H9 (cell line): ENCODE measurements at regions not wholly inside any gene's neighbourhood (a gene's known extent, or its start where the extent isn't known, plus 50 kb on each side); places are given as distances from the start of the nearest gene placed in this dataset.

Source experiments
- DNase-seq: peaks from one replicate; pipeline ENCODE4 v3.0.0-alpha.2; 2017
- H2AFZ ChIP-seq: one replicate; pipeline ENCODE4 v1.6.1; 2013; ENCODE audit warnings: mild to moderate bottlenecking, low read length, control low read depth, moderate library complexity
- H2AK5ac ChIP-seq: 2 replicates; pipeline ENCODE4 v1.6.1; 2013; ENCODE audit warnings: low read length, control low read depth, mixed read lengths; ENCODE audit not compliant: insufficient read length
- H2BK120ac ChIP-seq: one replicate; pipeline ENCODE4 v1.6.1; 2013; ENCODE audit warnings: low read depth, mild to moderate bottlenecking, low read length, control low read depth, inconsistent platforms; ENCODE audit not compliant: poor library complexity, severe bottlenecking
- H2BK12ac ChIP-seq: 2 replicates; pipeline ENCODE4 v1.6.1; 2013; ENCODE audit warnings: low read length, control low read depth, mixed read lengths, low read depth; ENCODE audit not compliant: insufficient read length
- H2BK15ac ChIP-seq: 2 replicates; pipeline ENCODE4 v1.6.1; 2013; ENCODE audit warnings: low read depth, low read length, control low read depth
- H2BK20ac ChIP-seq: one replicate; pipeline ENCODE4 v1.6.1; 2013; ENCODE audit warnings: low read depth, mild to moderate bottlenecking, low read length, control low read depth, inconsistent platforms; ENCODE audit not compliant: poor library complexity, severe bottlenecking
- H2BK5ac ChIP-seq: 2 replicates; pipeline ENCODE4 v1.6.1; 2013; ENCODE audit warnings: low read length, control low read depth, mixed read lengths; ENCODE audit not compliant: insufficient read length
- H3K14ac ChIP-seq: 2 replicates; pipeline ENCODE4 v1.6.1; 2013; ENCODE audit warnings: low read length, control low read depth; ENCODE audit not compliant: insufficient read depth
- H3K18ac ChIP-seq: 2 replicates; pipeline ENCODE4 v1.6.1; 2013; ENCODE audit warnings: low read depth, mild to moderate bottlenecking, mixed read lengths, low read length, control low read depth; ENCODE audit not compliant: insufficient read length
- H3K23ac ChIP-seq: 2 replicates; pipeline ENCODE4 v1.6.1; 2013; ENCODE audit warnings: low read length, control low read depth, mixed read lengths, low read depth; ENCODE audit not compliant: insufficient read length
- H3K23me2 ChIP-seq: 2 replicates; pipeline ENCODE4 v1.6.1; 2013; ENCODE audit warnings: low read depth, mild to moderate bottlenecking, mixed read lengths, low read length, control low read depth; ENCODE audit not compliant: insufficient read length, poor library complexity, severe bottlenecking
- H3K27ac ChIP-seq: 2 replicates; pipeline ENCODE4 v1.5.1; 2013; ENCODE audit warnings: low read length, control low read depth, mixed read lengths, low read depth; ENCODE audit not compliant: insufficient read length
- H3K27me3 ChIP-seq: 2 replicates; pipeline ENCODE4 v1.6.1; 2013; ENCODE audit warnings: low read length, control low read depth, inconsistent platforms; ENCODE audit not compliant: insufficient read depth
- H3K4ac ChIP-seq: 2 replicates; pipeline ENCODE4 v1.6.1; 2013; ENCODE audit warnings: low read depth, mild to moderate bottlenecking, control low read depth, inconsistent platforms, low read length, moderate library complexity
- H3K4me1 ChIP-seq: 2 replicates; pipeline ENCODE4 v1.6.1; 2013; ENCODE audit warnings: low read length, control low read depth, inconsistent platforms; ENCODE audit not compliant: insufficient read depth
- H3K4me2 ChIP-seq: 2 replicates; pipeline ENCODE4 v1.6.1; 2013; ENCODE audit warnings: low read length, control low read depth, mixed read lengths; ENCODE audit not compliant: insufficient read length, insufficient read depth
- H3K56ac ChIP-seq: 2 replicates; pipeline ENCODE4 v1.6.1; 2013; ENCODE audit warnings: low read depth, mild to moderate bottlenecking, mixed read lengths, low read length, control low read depth; ENCODE audit not compliant: insufficient read length
- H3K79me1 ChIP-seq: 2 replicates; pipeline ENCODE4 v1.6.1; 2013; ENCODE audit warnings: low read depth, mild to moderate bottlenecking, moderate library complexity, low read length, control low read depth, inconsistent platforms; ENCODE audit not compliant: insufficient read depth, poor library complexity, severe bottlenecking
- H3K79me2 ChIP-seq: 2 replicates; pipeline ENCODE4 v1.6.1; 2013; ENCODE audit warnings: low read length, control low read depth, inconsistent platforms; ENCODE audit not compliant: insufficient read depth
- H3K9ac ChIP-seq: 2 replicates; pipeline ENCODE4 v1.6.1; 2013; ENCODE audit warnings: low read length, control low read depth, mixed read lengths; ENCODE audit not compliant: insufficient read length; ENCODE audit errors: extremely low read depth
- H3K9me3 ChIP-seq: one replicate; pipeline ENCODE4 v1.6.1; 2013; ENCODE audit warnings: low read depth, low read length, inconsistent platforms; ENCODE audit not compliant: control insufficient read depth
- H3T11ph ChIP-seq: one replicate; pipeline ENCODE4 v1.6.1; 2013; ENCODE audit warnings: mild to moderate bottlenecking, low read length, control low read depth, inconsistent platforms
- H4K20me1 ChIP-seq: one replicate; pipeline ENCODE4 v1.6.1; 2013; ENCODE audit not compliant: control insufficient read depth, insufficient read length, insufficient read depth
- H4K5ac ChIP-seq: 2 replicates; pipeline ENCODE4 v1.6.1; 2013; ENCODE audit warnings: low read depth, mild to moderate bottlenecking, mixed read lengths, low read length, control low read depth; ENCODE audit not compliant: insufficient read length
- H4K8ac ChIP-seq: replicated peaks from 2 replicates; pipeline ENCODE4 v1.6.1; 2013; ENCODE audit warnings: low read length, control low read depth, mixed read lengths, low read depth; ENCODE audit not compliant: insufficient read length
- H4K91ac ChIP-seq: 2 replicates; pipeline ENCODE4 v1.6.1; 2013; ENCODE audit warnings: low read depth, mild to moderate bottlenecking, moderate library complexity, mixed read lengths, low read length, control low read depth; ENCODE audit not compliant: insufficient read length
- H3K27ac Mint-ChIP-seq, 3 experiments: 2 replicates in 2 of 3; 3 replicates in 1 of 3; pipeline ENCODE4 v1.8.0; 2020 to 2021; ENCODE audit warnings: mixed read lengths in 3 of 3, mild to moderate bottlenecking in 1 of 3, moderate library complexity in 1 of 3
- H3K27me3 Mint-ChIP-seq: 2 replicates; pipeline ENCODE4 v1.8.0; 2021; ENCODE audit warnings: low read depth, mild to moderate bottlenecking, moderate library complexity, mixed read lengths
- H3K36me3 Mint-ChIP-seq, 3 experiments: 2 replicates in 2 of 3; 3 replicates in 1 of 3; pipeline ENCODE4 v1.8.0; 2020 to 2021; ENCODE audit warnings: low read depth in 3 of 3, mixed read lengths in 3 of 3; ENCODE audit not compliant: insufficient read depth in 1 of 3
- H3K4me1 Mint-ChIP-seq, 2 experiments: 2 replicates each; pipeline ENCODE4 v1.8.0; 2020; ENCODE audit warnings: mixed read lengths in 2 of 2
- H3K4me3 Mint-ChIP-seq, 2 experiments: 2 replicates in 1 of 2; 3 replicates in 1 of 2; pipeline ENCODE4 v1.8.0; 2020 to 2021; ENCODE audit warnings: mild to moderate bottlenecking in 2 of 2, mixed read lengths in 2 of 2, moderate library complexity in 1 of 2
- H3K9me3 Mint-ChIP-seq, 2 experiments: 2 replicates in 1 of 2; 3 replicates in 1 of 2; pipeline ENCODE4 v1.8.0; 2020; ENCODE audit warnings: mild to moderate bottlenecking in 2 of 2, mixed read lengths in 2 of 2, moderate library complexity in 1 of 2
- TF ChIP-seq, protein P1 (sequence below): fragments of 200-600 bp; sonication (generic); conservative IDR thresholded peaks from 3 replicates; pipeline ENCODE4 v1.8.0; 2021; ENCODE audit warnings: antibody characterized with exemption, mild to moderate bottlenecking

DNA sequence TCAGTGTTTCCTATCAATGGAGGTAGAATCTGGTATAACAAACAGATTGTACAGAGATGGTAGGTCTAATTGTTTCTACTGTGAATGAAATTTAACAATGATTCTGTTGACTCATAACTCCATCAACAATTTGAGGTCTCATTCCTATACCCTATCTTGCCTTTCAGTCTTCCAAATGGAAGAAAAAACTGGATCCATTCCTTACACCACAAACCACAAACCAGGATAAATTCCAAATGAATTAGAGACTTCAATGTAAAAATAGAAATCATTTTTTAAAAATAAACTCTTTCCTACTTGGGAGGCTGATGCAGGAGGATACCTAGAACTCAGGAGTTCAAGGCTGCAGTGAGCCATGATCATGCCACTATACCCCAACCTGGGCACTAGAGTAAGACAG lies 114.4 kb upstream of the WDR44 start:
- Mint-ChIP-seq H3K9me3 (peaks cover 7 to 62% of the 10 kb centered on the region in 2 experiments; a peak in 4 of 5 replicates), H3K4me1 (no peaks in the 10 kb centered on the region), H3K27me3 (no peaks in the 10 kb centered on the region; the same call in 1 of the 2 replicates), H3K4me3 (no peak overlapping the region), H3K36me3 (no peaks in the 10 kb centered on the region), H3K27ac (no peak overlapping the region)
- Histone ChIP-seq H3K14ac (no peak overlapping the region), H3K27me3 (no peaks in the 10 kb centered on the region), H3K56ac (no peak overlapping the region), H2BK12ac (no peak overlapping the region), H2BK20ac (no peak overlapping the region), H3T11ph (no peak overlapping the region), H3K4me1 (no peaks in the 10 kb centered on the region), H3K18ac (no peak overlapping the region), H2BK15ac (no peak overlapping the region), H4K8ac (no peak overlapping the region), H2BK120ac (no peak overlapping the region), H3K4ac (no peak overlapping the region), H3K23ac (no peak overlapping the region), H3K9me3 (peaks cover 16% of the 10 kb centered on the region), H4K20me1 (no peaks in the 10 kb centered on the region), H3K79me2 (no peaks in the 10 kb centered on the region), H2AK5ac (no peak overlapping the region), H3K9ac (no peak overlapping the region), H3K23me2 (no peaks in the 10 kb centered on the region), H2AFZ (no peak overlapping the region), H3K4me2 (no peak overlapping the region), H4K5ac (no peak overlapping the region), H2BK5ac (no peak overlapping the region), H3K79me1 (no peaks in the 10 kb centered on the region), H4K91ac (no peak overlapping the region), H3K27ac (no peak overlapping the region)
- DNase-seq: no peak
- TF ChIP-seq, protein P1, sequence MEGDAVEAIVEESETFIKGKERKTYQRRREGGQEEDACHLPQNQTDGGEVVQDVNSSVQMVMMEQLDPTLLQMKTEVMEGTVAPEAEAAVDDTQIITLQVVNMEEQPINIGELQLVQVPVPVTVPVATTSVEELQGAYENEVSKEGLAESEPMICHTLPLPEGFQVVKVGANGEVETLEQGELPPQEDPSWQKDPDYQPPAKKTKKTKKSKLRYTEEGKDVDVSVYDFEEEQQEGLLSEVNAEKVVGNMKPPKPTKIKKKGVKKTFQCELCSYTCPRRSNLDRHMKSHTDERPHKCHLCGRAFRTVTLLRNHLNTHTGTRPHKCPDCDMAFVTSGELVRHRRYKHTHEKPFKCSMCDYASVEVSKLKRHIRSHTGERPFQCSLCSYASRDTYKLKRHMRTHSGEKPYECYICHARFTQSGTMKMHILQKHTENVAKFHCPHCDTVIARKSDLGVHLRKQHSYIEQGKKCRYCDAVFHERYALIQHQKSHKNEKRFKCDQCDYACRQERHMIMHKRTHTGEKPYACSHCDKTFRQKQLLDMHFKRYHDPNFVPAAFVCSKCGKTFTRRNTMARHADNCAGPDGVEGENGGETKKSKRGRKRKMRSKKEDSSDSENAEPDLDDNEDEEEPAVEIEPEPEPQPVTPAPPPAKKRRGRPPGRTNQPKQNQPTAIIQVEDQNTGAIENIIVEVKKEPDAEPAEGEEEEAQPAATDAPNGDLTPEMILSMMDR: no peak
